Skin epidermis (tissue), 12 donors: ENCODE measurements at regions not wholly inside any gene's neighbourhood (a gene's known extent, or its start where the extent isn't known, plus 50 kb on each side); places are given as distances from the start of the nearest gene placed in this dataset.
"Not testable (repeated sequence)": the region's sequence is repeated elsewhere in the genome, so short reads cannot be mapped to it uniquely, and the experiment has no call there.

Experiments
- H3K27ac ChIP-seq, 21 experiments: fragments of 200-600 bp; sonication (generic) in 11 of 21; one replicate each; pipeline ENCODE4 v1.5.0; 2020; ENCODE audit warnings: mild to moderate bottlenecking in 3 of 21, inconsistent platforms in 2 of 21, moderate library complexity in 2 of 21
- H3K4me3 ChIP-seq, 7 experiments: fragments of 200-600 bp; sonication (generic) in 2 of 7; one replicate each; pipeline ENCODE4 v1.5.0; 2020; ENCODE audit warnings: inconsistent platforms in 2 of 7, mild to moderate bottlenecking in 2 of 7, moderate library complexity in 1 of 7

GRCh38 chr17:33667671-33668070, 374.6 kb upstream of the ASIC2 start:
- no peak overlapping the region for H3K4me3 ChIP-seq
- no peak overlapping the region for H3K27ac ChIP-seq

GRCh38 chr17:33668516-33668915, 375.4 kb upstream of the ASIC2 start:
- Histone ChIP-seq H3K4me3 (no peak overlapping the region), H3K27ac (no peak overlapping the region)

- Histone ChIP-seq H3K4me3 (no peak overlapping the region), H3K27ac (no peak overlapping the region)
Observed at GRCh38 chr17:33671491-33671890, 378.4 kb upstream of the ASIC2 start.

DNA sequence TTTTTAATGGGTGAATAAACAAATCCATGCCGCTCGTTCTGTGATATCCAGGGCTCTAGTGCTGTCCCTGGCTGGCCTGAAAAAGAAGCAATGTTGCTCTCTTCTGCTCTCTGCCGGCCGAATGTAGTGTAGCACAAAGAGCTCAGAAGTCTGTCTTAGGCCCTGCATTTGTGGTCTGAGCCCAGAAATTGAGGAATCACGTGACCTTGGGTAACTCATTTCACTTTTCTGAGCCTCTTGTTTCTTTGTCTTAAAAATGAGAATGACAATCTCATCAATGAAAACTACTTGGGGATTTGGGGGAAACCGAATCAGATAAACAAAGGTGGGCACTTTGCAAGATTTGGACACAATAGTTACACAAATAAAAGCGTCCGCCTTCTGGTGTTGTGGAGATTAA, 381.6 kb upstream of the ASIC2 start:
- Histone ChIP-seq H3K4me3 (no peak overlapping the region), H3K27ac (no peak overlapping the region)

GRCh38 chr17:33676444-33676843, 383.3 kb upstream of the ASIC2 start:
- no peak overlapping the region for H3K27ac ChIP-seq
- H3K4me3 ChIP-seq, result no peak overlapping the region

GRCh38 chr17:33679595-33679994, 386.5 kb upstream of the ASIC2 start:
- Histone ChIP-seq H3K4me3 (no peak overlapping the region), H3K27ac (no peak overlapping the region)

- H3K27ac ChIP-seq, result no peak overlapping the region
- H3K4me3 ChIP-seq, result no peak overlapping the region
Observed at GRCh38 chr17:33680472-33680871, 387.4 kb upstream of the ASIC2 start.

GRCh38 chr17:33682599-33682998, 389.5 kb upstream of the ASIC2 start:
- H3K4me3 ChIP-seq, result no peak overlapping the region
- H3K27ac ChIP-seq, result no peak overlapping the region

DNA sequence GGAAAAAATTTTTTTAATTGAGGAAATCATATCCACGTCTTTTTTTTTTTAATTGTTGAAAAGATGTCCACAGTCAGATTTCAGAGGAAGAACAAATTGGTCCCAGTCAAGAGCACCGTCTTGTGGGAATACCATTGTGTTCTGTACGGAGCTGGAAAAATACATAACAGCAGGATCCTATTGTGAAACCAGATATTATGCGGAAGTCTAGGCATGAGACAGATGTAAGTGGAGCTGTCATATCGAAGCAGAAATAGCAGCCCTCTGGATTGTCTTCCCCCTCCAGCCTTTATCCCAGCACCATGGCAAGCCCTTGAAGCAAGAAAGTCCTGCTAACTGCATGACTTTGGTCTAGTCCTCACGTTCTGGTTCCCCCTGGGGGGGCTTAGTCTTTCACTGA, 391.6 kb upstream of the ASIC2 start:
- H3K27ac ChIP-seq, result no peak overlapping the region
- H3K4me3 ChIP-seq, result no peak overlapping the region

DNA sequence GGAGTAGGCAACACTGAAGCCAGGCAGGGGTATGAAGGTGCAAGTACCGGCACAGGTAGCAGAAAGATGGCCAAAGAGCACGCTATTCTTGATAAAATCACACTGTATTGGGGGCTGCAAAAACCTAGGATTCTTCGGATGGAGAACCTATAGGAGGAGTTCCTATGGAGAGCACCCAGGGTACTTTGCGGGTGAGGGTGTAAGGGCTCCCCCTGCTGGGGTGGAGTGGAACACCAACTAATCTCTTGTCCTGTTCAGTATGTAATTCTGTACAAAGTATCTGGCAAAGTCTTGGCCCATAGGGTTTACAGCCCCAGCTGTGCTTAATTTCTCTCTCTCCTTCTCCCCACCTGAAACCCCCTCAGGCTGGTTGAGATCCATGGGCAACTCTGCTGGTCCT, 393.1 kb upstream of the ASIC2 start:
- Histone ChIP-seq H3K27ac (no peak overlapping the region), H3K4me3 (no peak overlapping the region)

DNA sequence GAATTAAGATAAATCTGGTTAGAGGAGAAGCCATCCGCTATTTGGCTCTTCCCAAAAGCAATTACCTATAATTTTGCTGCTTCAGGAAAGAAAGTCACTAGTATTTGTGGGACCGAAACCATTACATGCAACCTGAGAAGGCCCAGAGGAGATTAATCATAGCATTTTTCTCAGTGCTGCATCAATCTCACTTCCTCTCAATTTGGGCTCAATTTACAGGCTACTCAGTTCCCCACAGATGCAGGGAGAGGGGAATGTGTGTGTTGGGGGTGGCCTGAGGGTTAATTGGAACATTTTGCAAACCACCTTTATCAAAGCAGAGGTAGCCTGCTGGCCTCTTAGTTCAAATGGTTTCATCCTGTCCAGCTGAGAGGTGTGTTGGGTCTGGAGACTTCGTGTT, 394.7 kb upstream of the ASIC2 start:
- no peak overlapping the region for H3K4me3 ChIP-seq
- no peak overlapping the region for H3K27ac ChIP-seq

- H3K27ac ChIP-seq, result no peak overlapping the region
- H3K4me3 ChIP-seq, result no peak overlapping the region
Observed at GRCh38 chr17:33688771-33689170, 395.7 kb upstream of the ASIC2 start.

- no peak overlapping the region for H3K27ac ChIP-seq
Observed at GRCh38 chr17:33689725-33690124, 396.6 kb upstream of the ASIC2 start.

DNA sequence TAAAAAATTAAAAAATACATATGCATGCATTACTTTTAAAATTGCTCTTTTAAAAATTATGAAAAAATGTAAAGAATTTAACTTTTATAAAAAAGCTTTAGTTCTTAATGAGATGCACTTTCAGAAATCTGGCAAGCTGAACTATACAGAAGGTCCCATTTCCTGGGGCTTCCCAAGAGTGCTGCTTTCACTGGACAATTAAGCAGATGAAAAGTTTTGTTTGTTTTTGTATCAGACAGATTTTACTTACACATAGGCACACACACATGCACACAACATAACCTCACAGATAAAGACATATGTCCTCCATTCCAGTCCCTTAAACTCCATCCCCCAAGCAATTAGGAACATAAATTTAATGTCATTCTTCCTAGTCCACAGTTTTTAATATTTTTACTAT, 402.3 kb upstream of the ASIC2 start:
- no peak overlapping the region for H3K27ac ChIP-seq

More at GRCh38 chr17:33689725-33690124, 396.6 kb upstream of the ASIC2 start:
- H3K4me3 ChIP-seq, result no peak overlapping the region

GRCh38 chr17:33696102-33696501, 403.0 kb upstream of the ASIC2 start:
- no peak overlapping the region for H3K27ac ChIP-seq
- no peak overlapping the region for H3K4me3 ChIP-seq

More for the DNA sequence above, 402.3 kb upstream of the ASIC2 start:
- H3K4me3 ChIP-seq, result no peak overlapping the region

GRCh38 chr17:33697557-33697956, 404.5 kb upstream of the ASIC2 start:
- H3K4me3 ChIP-seq, result no peak overlapping the region
- no peak overlapping the region for H3K27ac ChIP-seq

DNA sequence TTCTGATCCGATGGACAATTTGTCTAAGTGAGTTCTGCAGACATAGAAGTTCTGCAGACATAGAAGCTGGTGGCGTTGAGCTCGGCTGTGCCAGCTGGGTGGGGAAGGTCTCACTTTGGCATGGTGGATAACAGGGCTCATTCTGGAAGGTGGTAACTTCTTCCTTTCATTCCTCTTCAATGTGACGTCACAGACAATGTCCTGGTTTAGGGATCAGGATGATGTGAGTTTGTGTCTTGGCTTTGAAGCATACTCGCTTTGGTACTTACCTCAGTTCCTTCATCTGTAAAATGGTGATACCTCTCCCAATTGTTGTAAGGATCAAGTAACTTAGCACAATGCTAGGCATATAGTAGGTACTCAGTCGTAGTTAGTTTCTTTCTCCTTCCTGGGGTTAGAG, 408.8 kb upstream of the ASIC2 start:
- H3K27ac ChIP-seq, result no peak overlapping the region
- H3K4me3 ChIP-seq, result no peak overlapping the region

- Histone ChIP-seq H3K27ac (no peak overlapping the region), H3K4me3 (no peak overlapping the region)
Observed at GRCh38 chr17:33704856-33705255, 411.8 kb upstream of the ASIC2 start.

DNA sequence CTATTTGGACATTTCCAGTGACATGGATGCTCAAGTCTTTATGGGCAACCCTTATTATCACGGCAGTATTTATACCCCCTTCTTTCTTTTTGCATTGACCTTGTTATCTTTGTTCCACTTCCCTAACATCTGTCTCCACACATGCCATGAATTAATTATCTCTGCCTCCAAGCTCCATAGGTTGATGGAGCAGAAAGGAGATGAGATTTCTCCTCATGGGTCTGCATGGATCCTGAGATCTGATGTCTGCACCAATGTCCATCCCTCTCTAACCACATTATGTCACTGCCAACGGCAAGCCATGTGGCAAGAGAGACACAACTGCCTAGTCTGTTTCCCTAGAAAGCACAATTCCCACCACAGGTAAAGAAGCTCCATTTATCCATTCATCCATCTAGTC, 416.8 kb upstream of the ASIC2 start:
- no peak overlapping the region for H3K27ac ChIP-seq
- no peak overlapping the region for H3K4me3 ChIP-seq

- Histone ChIP-seq H3K4me3 (no peak overlapping the region), H3K27ac (no peak overlapping the region)
Observed at GRCh38 chr17:33712120-33712519, 419.0 kb upstream of the ASIC2 start.

- Histone ChIP-seq H3K27ac (no peak overlapping the region), H3K4me3 (no peak overlapping the region)
Observed at GRCh38 chr17:33716957-33717356, 423.9 kb upstream of the ASIC2 start.

GRCh38 chr17:33723736-33724135, 430.6 kb upstream of the ASIC2 start:
- not testable (repeated sequence) for H3K4me3 ChIP-seq, H3K27ac ChIP-seq
